GM12878 (cell line): ENCODE measurements at regions not wholly inside any gene's neighbourhood (a gene's known extent, or its start where the extent isn't known, plus 50 kb on each side); places are given as distances from the start of the nearest gene placed in this dataset.

Experiments
- ATAC-seq: fragments of 200-7000 bp; cut with Tn5 transposase; 3 replicates; pipeline ENCODE4 v1.9.1; 2020; ENCODE audit warnings: mild to moderate bottlenecking, moderate library complexity
- BruUV-seq: library from RNA; stranded (reverse); fragments of 400-500 nt; replicated peaks from 2 replicates; lab custom pipeline; 2021; lab: Mats Ljungman, UMichigan
- CTCF ChIA-PET: fragments of 300-600 bp; sonication (Branson Sonifier 250); formaldehyde crosslinking; extraction: SDS; loops from one replicate; lab custom pipeline; 2021; ENCODE audit warnings: inconsistent platforms; lab: Yijun Ruan, JAX
- POLR2A ChIA-PET: fragments of 350-600 bp; formaldehyde crosslinking; extraction: SDS; loops from one replicate; lab custom pipeline; 2021; ENCODE audit warnings: inconsistent platforms; lab: Charles Lee
- RAD21 ChIA-PET: fragments of 300-600 bp; sonication (Branson Sonifier 250); formaldehyde crosslinking; loops from one replicate; lab custom pipeline; 2023; ENCODE audit warnings: antibody characterized with exemption; ENCODE audit not compliant: unreplicated experiment; lab: Charles Lee
- SMC1A ChIA-PET: fragments of 300-600 bp; sonication (Branson Sonifier 250); formaldehyde crosslinking; loops from one replicate; lab custom pipeline; 2023; ENCODE audit not compliant: unreplicated experiment, uncharacterized antibody; lab: Charles Lee
- DNase-seq: peaks from one replicate; pipeline ENCODE4 v3.0.0-alpha.2; 2011; ENCODE audit warnings: low read depth, low spot score
- FAIRE-seq: peaks from 3 replicates; lab custom pipeline; 2011; peaks lifted over from hg19 to GRCh38; lab: Jason Lieb, UNC
- H2AFZ ChIP-seq: 2 replicates; pipeline ENCODE4 v1.6.0; 2011; ENCODE audit warnings: low read depth, low read length, control low read depth; ENCODE audit not compliant: control insufficient read depth
- H3K27ac ChIP-seq: 2 replicates; pipeline ENCODE4 v1.5.1; 2011; ENCODE audit warnings: control low read depth; ENCODE audit not compliant: control insufficient read depth, insufficient read depth
- H3K27me3 ChIP-seq, 2 experiments: replicated peaks in 1 of 2; 2 replicates each; pipeline versions ENCODE4 v1.6.0 to v1.6.1; 2011; ENCODE audit warnings: low read length in 1 of 2; ENCODE audit not compliant: control insufficient read depth in 2 of 2, insufficient read depth in 2 of 2
- H3K36me3 ChIP-seq, 2 experiments: 2 replicates each; pipeline ENCODE4 v1.5.1; 2011; ENCODE audit warnings: low read length in 1 of 2; ENCODE audit not compliant: control insufficient read depth in 2 of 2, insufficient read depth in 2 of 2
- H3K4me1 ChIP-seq: 2 replicates; pipeline ENCODE4 v1.6.1; 2011; ENCODE audit warnings: mild to moderate bottlenecking, low read length, moderate library complexity, mixed read lengths; ENCODE audit not compliant: control insufficient read depth, insufficient read depth
- H3K4me2 ChIP-seq: 2 replicates; pipeline ENCODE4 v1.6.0; 2011; ENCODE audit warnings: control low read depth; ENCODE audit not compliant: control insufficient read depth, insufficient read depth
- H3K4me3 ChIP-seq: fragments of 200-600 bp; sonication (generic); 2 replicates; pipeline ENCODE4 v1.5.1; 2016
- H3K79me2 ChIP-seq: 2 replicates; pipeline ENCODE4 v1.6.0; 2011; ENCODE audit warnings: low read length; ENCODE audit not compliant: control insufficient read depth, insufficient read depth
- H3K9ac ChIP-seq: 2 replicates; pipeline ENCODE4 v1.8.0; 2011; ENCODE audit warnings: low read length, control low read depth, mixed read lengths; ENCODE audit not compliant: control insufficient read depth, insufficient read depth
- H3K9me3 ChIP-seq: replicated peaks from 3 replicates; pipeline ENCODE4 v1.5.1; 2011; ENCODE audit warnings: mild to moderate bottlenecking, low read length; ENCODE audit not compliant: control insufficient read depth, insufficient read depth
- H4K20me1 ChIP-seq: 2 replicates; pipeline ENCODE4 v1.6.0; 2011; ENCODE audit not compliant: control insufficient read depth, insufficient read depth
- CBX5 ChIP-seq: sonication (generic); IDR thresholded peaks from 2 replicates; pipeline ENCODE4 v1.6.1; 2016; ENCODE audit warnings: low read depth, moderate library complexity, mild to moderate bottlenecking, inconsistent platforms
- FOS ChIP-seq: IDR thresholded peaks from 3 replicates; pipeline ENCODE4 v1.6.1; 2011; ENCODE audit warnings: borderline replicate concordance; ENCODE audit not compliant: insufficient read length; ENCODE audit errors: extremely low read depth
- HSF1 ChIP-seq: fragments of 150-350 bp; IDR thresholded peaks from 2 replicates; pipeline ENCODE4 v1.6.1; 2014; ENCODE audit warnings: mild to moderate bottlenecking, low read depth, low read length
- NFXL1 ChIP-seq: fragments of 450-650 bp; IDR thresholded peaks from 2 replicates; pipeline ENCODE4 v1.6.1; 2017; ENCODE audit warnings: antibody characterized with exemption, mild to moderate bottlenecking, borderline replicate concordance
- RFX5 ChIP-seq: IDR thresholded peaks from 2 replicates; pipeline ENCODE4 v1.6.1; 2011; ENCODE audit warnings: low read depth, low read length, improper control_type of control experiment
- WGBS: methylation state at CpG from one replicate; pipeline ENCODE4 v1.1.6; 2016; ENCODE audit warnings: low lambda C conversion rate; ENCODE audit not compliant: insufficient replicate concordance, insufficient coverage; ENCODE audit errors: missing lambda C conversion rate; 5-methylcytosine and 5-hydroxymethylcytosine counted together
- in situ Hi-C: fragments of 300-500 bp; cut with MboI; formaldehyde crosslinking; loops from 9 replicates; pipeline ENCODE4 v1.14.3; 2018; ENCODE audit warnings: mixed read lengths
- intact Hi-C: fragments of 100-400 bp; cut with micrococcal nuclease; formaldehyde crosslinking; loops from one replicate; pipeline ENCODE4 v1.14.2; 2022; ENCODE audit not compliant: unreplicated experiment
- TF ChIP-seq, protein P1 (sequence below): fragments of 450-650 bp; conservative IDR thresholded peaks from 2 replicates; pipeline ENCODE4 v1.6.1; 2017; ENCODE audit warnings: mild to moderate bottlenecking, moderate library complexity

- Histone ChIP-seq H3K36me3 (no peaks in the 10 kb centered on the region), H3K9ac (no peak overlapping the region), H3K4me1 (no peaks in the 10 kb centered on the region), H3K4me3 (no peak overlapping the region), H4K20me1 (no peaks in the 10 kb centered on the region), H3K27me3 (no peaks in the 10 kb centered on the region), H2AFZ (no peak overlapping the region), H3K4me2 (no peak overlapping the region), H3K9me3 (no peaks in the 10 kb centered on the region), H3K79me2 (no peaks in the 10 kb centered on the region), H3K27ac (no peak overlapping the region)
- intact Hi-C loops = no loop called here
- SMC1A ChIA-PET = no interaction called here
- TF ChIP-seq FOS = no peak
- TF ChIP-seq CBX5 = no peak
- TF ChIP-seq, protein P1, sequence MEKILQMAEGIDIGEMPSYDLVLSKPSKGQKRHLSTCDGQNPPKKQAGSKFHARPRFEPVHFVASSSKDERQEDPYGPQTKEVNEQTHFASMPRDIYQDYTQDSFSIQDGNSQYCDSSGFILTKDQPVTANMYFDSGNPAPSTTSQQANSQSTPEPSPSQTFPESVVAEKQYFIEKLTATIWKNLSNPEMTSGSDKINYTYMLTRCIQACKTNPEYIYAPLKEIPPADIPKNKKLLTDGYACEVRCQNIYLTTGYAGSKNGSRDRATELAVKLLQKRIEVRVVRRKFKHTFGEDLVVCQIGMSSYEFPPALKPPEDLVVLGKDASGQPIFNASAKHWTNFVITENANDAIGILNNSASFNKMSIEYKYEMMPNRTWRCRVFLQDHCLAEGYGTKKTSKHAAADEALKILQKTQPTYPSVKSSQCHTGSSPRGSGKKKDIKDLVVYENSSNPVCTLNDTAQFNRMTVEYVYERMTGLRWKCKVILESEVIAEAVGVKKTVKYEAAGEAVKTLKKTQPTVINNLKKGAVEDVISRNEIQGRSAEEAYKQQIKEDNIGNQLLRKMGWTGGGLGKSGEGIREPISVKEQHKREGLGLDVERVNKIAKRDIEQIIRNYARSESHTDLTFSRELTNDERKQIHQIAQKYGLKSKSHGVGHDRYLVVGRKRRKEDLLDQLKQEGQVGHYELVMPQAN = no peak
- no peak for TF ChIP-seq RFX5
- no peak for TF ChIP-seq HSF1
- TF ChIP-seq NFXL1 = no peak
- CTCF ChIA-PET = no interaction called here
- BruUV-seq = no TSS peak
- RAD21 ChIA-PET = no interaction called here
- WGBS = 17% methylated on average over 1 of the region's 1 CpG
- in situ Hi-C loops = no loop called here
- ATAC-seq (no peak), FAIRE-seq (no peak), DNase-seq (no peak)
- POLR2A ChIA-PET = interaction anchor here (0.6 kb wide), 1 partner anchor 102 kb away, joined by 5 read pairs; no protein-coding TSS in a partner anchor
Measured at GRCh38 chr3:90241481-90241880, 1134.1 kb downstream of the EPHA3 start.
